ENCODE measurements at regions not wholly inside any gene's neighbourhood (a gene's known extent, or its start where the extent isn't known, plus 50 kb on each side); places are given as distances from the start of the nearest gene placed in this dataset.

DNA sequence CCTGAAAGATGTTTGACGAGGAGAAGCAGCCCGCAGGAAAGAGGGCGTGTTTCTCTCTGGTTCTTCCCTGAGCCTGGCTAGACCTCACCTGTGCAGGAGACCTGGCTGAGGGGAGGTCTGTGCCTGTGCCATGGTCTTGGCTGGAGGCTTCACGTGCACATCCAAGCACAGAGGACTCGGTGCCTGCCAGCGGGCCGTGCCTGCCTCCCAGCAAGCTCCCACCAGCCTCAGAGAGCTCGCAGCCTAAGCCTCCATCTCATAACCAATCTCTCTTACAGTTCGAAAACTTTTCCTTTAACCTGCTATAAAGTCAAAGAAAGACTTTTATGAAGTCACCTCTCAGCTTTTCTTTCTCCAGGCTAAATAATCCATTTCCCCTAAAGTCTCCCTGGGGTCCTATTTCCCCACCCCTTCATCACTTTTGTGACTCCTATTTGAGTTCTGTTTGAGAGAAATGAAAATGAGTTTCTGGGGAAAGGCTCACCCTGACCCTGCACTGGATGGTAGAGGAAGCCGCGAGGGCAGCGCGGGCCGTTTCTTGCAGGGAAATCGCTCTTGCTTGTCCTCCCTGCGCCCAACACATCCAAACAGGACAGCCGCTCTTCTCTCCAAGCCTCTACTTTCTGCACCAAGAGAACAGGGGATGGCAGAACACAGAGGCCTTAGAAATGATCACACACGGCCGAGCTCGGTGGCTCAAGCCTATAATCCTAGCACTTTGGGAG is 521.0 kb downstream of the SOX11 start:
- TF ChIP-seq, protein P1, sequence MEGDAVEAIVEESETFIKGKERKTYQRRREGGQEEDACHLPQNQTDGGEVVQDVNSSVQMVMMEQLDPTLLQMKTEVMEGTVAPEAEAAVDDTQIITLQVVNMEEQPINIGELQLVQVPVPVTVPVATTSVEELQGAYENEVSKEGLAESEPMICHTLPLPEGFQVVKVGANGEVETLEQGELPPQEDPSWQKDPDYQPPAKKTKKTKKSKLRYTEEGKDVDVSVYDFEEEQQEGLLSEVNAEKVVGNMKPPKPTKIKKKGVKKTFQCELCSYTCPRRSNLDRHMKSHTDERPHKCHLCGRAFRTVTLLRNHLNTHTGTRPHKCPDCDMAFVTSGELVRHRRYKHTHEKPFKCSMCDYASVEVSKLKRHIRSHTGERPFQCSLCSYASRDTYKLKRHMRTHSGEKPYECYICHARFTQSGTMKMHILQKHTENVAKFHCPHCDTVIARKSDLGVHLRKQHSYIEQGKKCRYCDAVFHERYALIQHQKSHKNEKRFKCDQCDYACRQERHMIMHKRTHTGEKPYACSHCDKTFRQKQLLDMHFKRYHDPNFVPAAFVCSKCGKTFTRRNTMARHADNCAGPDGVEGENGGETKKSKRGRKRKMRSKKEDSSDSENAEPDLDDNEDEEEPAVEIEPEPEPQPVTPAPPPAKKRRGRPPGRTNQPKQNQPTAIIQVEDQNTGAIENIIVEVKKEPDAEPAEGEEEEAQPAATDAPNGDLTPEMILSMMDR (conservative IDR thresholded peaks at IDR 0.05; ENCODE audit: low read length) = no peak
- TF ChIP-seq EZH2phosphoT487 (IDR thresholded peaks at IDR 0.05; ENCODE audit: borderline replicate concordance) = no peak

Data from Loucy (cell line).